ENCODE measurements at regions not wholly inside any gene's neighbourhood (a gene's known extent, or its start where the extent isn't known, plus 50 kb on each side); places are given as distances from the start of the nearest gene placed in this dataset.
A peak's percentile ranks its signal among the peaks of the same experiment; 100 is the strongest.

GRCh38 chr13:44232774-44233173 is 140.8 kb upstream of the SERP2 start:
- Mint-ChIP-seq H3K4me3 (no peak overlapping the region), H3K36me3 (ENCODE audit: low read depth) (no peaks in the 10 kb centered on the region), H3K4me1 (ENCODE audit: low read depth) (peaks cover 4% of the 10 kb centered on the region), H3K9me3 (no peaks in the 10 kb centered on the region), H3K27me3 (ENCODE audit: low read depth) (peaks cover 33% of the 10 kb centered on the region), H3K27ac (no peak overlapping the region)
- DNase-seq (ENCODE audit: low spot score) = no peak

- Mint-ChIP-seq H3K4me1 (ENCODE audit: low read depth) (peaks cover 4% of the 10 kb centered on the region), H3K27ac (no peak overlapping the region), H3K4me3 (no peak overlapping the region), H3K36me3 (ENCODE audit: low read depth) (no peaks in the 10 kb centered on the region), H3K9me3 (no peaks in the 10 kb centered on the region), H3K27me3 (ENCODE audit: low read depth) (peaks cover 48% of the 10 kb centered on the region)
- no peak for DNase-seq (ENCODE audit: low spot score)
These were observed 139.1 kb upstream of the SERP2 start for GRCh38 chr13:44234566-44234965.

GRCh38 chr13:44236370-44236769 is 137.3 kb upstream of the SERP2 start:
- Mint-ChIP-seq H3K9me3 (no peaks in the 10 kb centered on the region), H3K4me1 (ENCODE audit: low read depth) (peaks cover 4% of the 10 kb centered on the region), H3K36me3 (ENCODE audit: low read depth) (no peaks in the 10 kb centered on the region), H3K4me3 (no peak overlapping the region), H3K27me3 (ENCODE audit: low read depth) (peaks cover 55% of the 10 kb centered on the region), H3K27ac (no peak overlapping the region)
- DNase-seq (ENCODE audit: low spot score) = no peak

- no peaks in the 10 kb centered on the region for H3K36me3 Mint-ChIP-seq (ENCODE audit: low read depth)
- no peak for DNase-seq (ENCODE audit: low spot score)
- peaks cover 55% of the 10 kb centered on the region for H3K27me3 Mint-ChIP-seq (ENCODE audit: low read depth)
- no peaks in the 10 kb centered on the region for H3K9me3 Mint-ChIP-seq
- H3K4me1 Mint-ChIP-seq (ENCODE audit: low read depth) = peaks cover 4% of the 10 kb centered on the region
- no peak overlapping the region for H3K4me3 Mint-ChIP-seq
- H3K27ac Mint-ChIP-seq = no peak overlapping the region
These were observed 136.8 kb upstream of the SERP2 start for GRCh38 chr13:44236801-44237207.

- H3K36me3 Mint-ChIP-seq (ENCODE audit: low read depth) = no peaks in the 10 kb centered on the region
- H3K4me1 Mint-ChIP-seq (ENCODE audit: low read depth) = peaks cover 4% of the 10 kb centered on the region
- H3K27me3 Mint-ChIP-seq (ENCODE audit: low read depth) = peaks cover 57% of the 10 kb centered on the region
- DNase-seq (ENCODE audit: low spot score) = peak; percentile 9
- no peak overlapping the region for H3K27ac Mint-ChIP-seq
- no peak overlapping the region for H3K4me3 Mint-ChIP-seq
- H3K9me3 Mint-ChIP-seq = no peaks in the 10 kb centered on the region
These were observed 136.3 kb upstream of the SERP2 start for GRCh38 chr13:44237276-44237767.

GRCh38 chr13:44237881-44238421 is 135.7 kb upstream of the SERP2 start:
- Mint-ChIP-seq H3K36me3 (ENCODE audit: low read depth) (no peaks in the 10 kb centered on the region), H3K27ac (no peak overlapping the region), H3K9me3 (no peaks in the 10 kb centered on the region), H3K27me3 (ENCODE audit: low read depth) (peaks cover 56% of the 10 kb centered on the region), H3K4me1 (ENCODE audit: low read depth) (peaks cover 4% of the 10 kb centered on the region), H3K4me3 (no peak overlapping the region)
- DNase-seq (ENCODE audit: low spot score) = no peak

GRCh38 chr13:44240611-44241145 is 132.9 kb upstream of the SERP2 start:
- no peaks in the 10 kb centered on the region for H3K9me3 Mint-ChIP-seq
- DNase-seq (ENCODE audit: low spot score) = no peak
- no peak overlapping the region for H3K27ac Mint-ChIP-seq
- no peaks in the 10 kb centered on the region for H3K36me3 Mint-ChIP-seq (ENCODE audit: low read depth)
- no peak overlapping the region for H3K4me3 Mint-ChIP-seq
- H3K27me3 Mint-ChIP-seq (ENCODE audit: low read depth) = peaks cover 37% of the 10 kb centered on the region
- H3K4me1 Mint-ChIP-seq (ENCODE audit: low read depth) = peaks cover 4% of the 10 kb centered on the region

- peaks cover 4% of the 10 kb centered on the region for H3K4me1 Mint-ChIP-seq (ENCODE audit: low read depth)
- no peaks in the 10 kb centered on the region for H3K9me3 Mint-ChIP-seq
- no peak overlapping the region for H3K4me3 Mint-ChIP-seq
- H3K36me3 Mint-ChIP-seq (ENCODE audit: low read depth) = no peaks in the 10 kb centered on the region
- peaks cover 35% of the 10 kb centered on the region for H3K27me3 Mint-ChIP-seq (ENCODE audit: low read depth)
- no peak overlapping the region for H3K27ac Mint-ChIP-seq
- no peak for DNase-seq (ENCODE audit: low spot score)
These were observed 132.0 kb upstream of the SERP2 start for GRCh38 chr13:44241638-44242037.

- DNase-seq (ENCODE audit: low spot score) = no peak
- Mint-ChIP-seq H3K4me3 (no peak overlapping the region), H3K9me3 (no peaks in the 10 kb centered on the region), H3K27me3 (ENCODE audit: low read depth) (peaks cover 33% of the 10 kb centered on the region), H3K4me1 (ENCODE audit: low read depth) (no peaks in the 10 kb centered on the region), H3K36me3 (ENCODE audit: low read depth) (no peaks in the 10 kb centered on the region), H3K27ac (no peak overlapping the region)
These were observed 130.9 kb upstream of the SERP2 start for GRCh38 chr13:44242766-44243165.

GRCh38 chr13:44243198-44243857 is 130.3 kb upstream of the SERP2 start:
- Mint-ChIP-seq H3K4me1 (ENCODE audit: low read depth) (no peaks in the 10 kb centered on the region), H3K9me3 (no peaks in the 10 kb centered on the region), H3K36me3 (ENCODE audit: low read depth) (no peaks in the 10 kb centered on the region), H3K27me3 (ENCODE audit: low read depth) (peaks cover 32% of the 10 kb centered on the region), H3K27ac (no peak overlapping the region), H3K4me3 (no peak overlapping the region)
- peak; percentile 12 for DNase-seq (ENCODE audit: low spot score)

- no peak overlapping the region for H3K4me3 Mint-ChIP-seq
- no peak for DNase-seq (ENCODE audit: low spot score)
- H3K27me3 Mint-ChIP-seq (ENCODE audit: low read depth) = peaks cover 22% of the 10 kb centered on the region
- no peaks in the 10 kb centered on the region for H3K36me3 Mint-ChIP-seq (ENCODE audit: low read depth)
- no peak overlapping the region for H3K27ac Mint-ChIP-seq
- no peaks in the 10 kb centered on the region for H3K9me3 Mint-ChIP-seq
- no peaks in the 10 kb centered on the region for H3K4me1 Mint-ChIP-seq (ENCODE audit: low read depth)
These were observed 129.3 kb upstream of the SERP2 start for GRCh38 chr13:44244288-44244687.

- Mint-ChIP-seq H3K9me3 (no peaks in the 10 kb centered on the region), H3K27ac (no peak overlapping the region), H3K36me3 (ENCODE audit: low read depth) (no peaks in the 10 kb centered on the region), H3K4me3 (no peak overlapping the region), H3K4me1 (ENCODE audit: low read depth) (no peaks in the 10 kb centered on the region), H3K27me3 (ENCODE audit: low read depth) (peaks cover 12% of the 10 kb centered on the region)
- DNase-seq (ENCODE audit: low spot score) = no peak
These were observed 124.2 kb upstream of the SERP2 start for GRCh38 chr13:44249431-44249836.

- Mint-ChIP-seq H3K27ac (no peak overlapping the region), H3K4me3 (no peak overlapping the region), H3K36me3 (ENCODE audit: low read depth) (no peaks in the 10 kb centered on the region), H3K27me3 (ENCODE audit: low read depth) (peaks cover 30% of the 10 kb centered on the region), H3K4me1 (ENCODE audit: low read depth) (no peaks in the 10 kb centered on the region), H3K9me3 (no peaks in the 10 kb centered on the region)
- DNase-seq (ENCODE audit: low spot score) = no peak
These were observed 120.7 kb upstream of the SERP2 start for GRCh38 chr13:44252938-44253337.

GRCh38 chr13:44255771-44256364 is 117.8 kb upstream of the SERP2 start:
- DNase-seq (ENCODE audit: low spot score) = no peak
- peaks cover 36% of the 10 kb centered on the region for H3K27me3 Mint-ChIP-seq (ENCODE audit: low read depth)
- H3K36me3 Mint-ChIP-seq (ENCODE audit: low read depth) = no peaks in the 10 kb centered on the region
- no peak overlapping the region for H3K27ac Mint-ChIP-seq
- no peaks in the 10 kb centered on the region for H3K9me3 Mint-ChIP-seq
- H3K4me1 Mint-ChIP-seq (ENCODE audit: low read depth) = peaks cover 17% of the 10 kb centered on the region
- H3K4me3 Mint-ChIP-seq = no peak overlapping the region

Measured in T-helper 2 cell treated with Interferon-gamma antibody and Interleukin-4, amounts not matched to agents 5 μg/mL and 100 μg/mL, for 36 hours (primary cell).